GM10266 (cell line): ENCODE measurements at regions not wholly inside any gene's neighbourhood (a gene's known extent, or its start where the extent isn't known, plus 50 kb on each side); places are given as distances from the start of the nearest gene placed in this dataset.
"Not testable (repeated sequence)": the region's sequence is repeated elsewhere in the genome, so short reads cannot be mapped to it uniquely, and the experiment has no call there.

Experiments used
- DNase-seq: peaks from one replicate; pipeline ENCODE4 v3.0.0; 2012; ENCODE audit errors: extremely low spot score
- CTCF ChIP-seq: IDR thresholded peaks from 2 replicates; pipeline ENCODE4 v1.5.1; 2012; ENCODE audit warnings: mild to moderate bottlenecking, low read depth; ENCODE audit not compliant: control insufficient read depth, insufficient read depth; ENCODE audit errors: missing control alignments

- no peak for TF ChIP-seq CTCF
- peak; percentile 4 for DNase-seq
Measured at GRCh38 chr19:29881386-29881785, 60.7 kb upstream of the URI1 start.

DNA sequence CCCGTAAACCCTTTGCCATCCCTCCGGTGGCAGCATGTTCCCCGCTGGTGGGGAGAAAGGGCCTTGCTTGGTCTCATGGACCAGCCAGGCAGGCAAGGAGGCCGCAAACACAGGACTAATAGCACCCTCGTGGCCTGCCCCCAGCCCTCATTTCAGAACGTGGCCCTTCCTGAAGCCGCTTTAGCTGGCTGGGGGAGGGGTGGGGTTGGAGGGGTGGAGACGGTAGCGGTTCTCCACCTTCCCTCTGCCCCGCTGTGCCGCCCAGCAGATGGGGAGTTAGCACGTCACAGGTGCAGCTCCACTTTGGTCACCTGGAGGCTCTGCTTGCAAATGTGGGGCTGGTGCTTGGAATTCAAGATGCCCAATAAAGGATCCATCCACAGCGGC is 59.3 kb upstream of the URI1 start:
- TF ChIP-seq CTCF, result no peak

GRCh38 chr19:29884044-29884443 is 58.0 kb upstream of the URI1 start:
- TF ChIP-seq CTCF, result no peak
- no peak for DNase-seq

More for the DNA sequence above, 59.3 kb upstream of the URI1 start:
- peak; percentile 2 for DNase-seq

DNA sequence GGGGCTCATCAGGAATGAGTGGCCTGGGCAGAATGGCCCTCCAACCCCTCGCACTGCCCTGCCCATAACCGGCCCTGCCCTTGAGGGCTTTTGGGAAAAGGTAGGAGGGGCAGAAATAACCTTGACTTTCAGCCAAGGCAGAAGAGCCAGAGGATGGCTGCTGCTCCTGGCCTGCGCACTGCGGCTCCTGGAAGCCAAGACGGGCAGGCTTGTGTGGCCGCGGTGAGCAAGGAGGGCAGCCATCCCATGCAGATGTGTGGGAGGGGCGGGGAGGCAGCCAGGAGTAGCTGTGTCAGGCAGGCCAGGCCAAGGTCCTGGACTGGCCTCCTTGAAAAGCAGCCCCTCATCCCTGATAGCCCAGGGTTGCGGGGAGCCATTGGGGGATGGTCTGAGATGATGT is 57.6 kb upstream of the URI1 start:
- TF ChIP-seq CTCF, result no peak
- peak; percentile 4 for DNase-seq

GRCh38 chr19:29886106-29886505 is 55.9 kb upstream of the URI1 start:
- not testable (repeated sequence) for DNase-seq

- TF ChIP-seq CTCF, result no peak
- DNase-seq, result peak; percentile 5
Measured at GRCh38 chr19:29886586-29886985, 55.5 kb upstream of the URI1 start.

GRCh38 chr19:29887442-29887855 is 54.6 kb upstream of the URI1 start:
- TF ChIP-seq CTCF, result no peak
- peak; percentile 3 for DNase-seq

- DNase-seq, result not testable (repeated sequence)
Measured at GRCh38 chr19:29888047-29888446, 54.0 kb upstream of the URI1 start.
